K562 (cell line): ENCODE measurements at regions not wholly inside any gene's neighbourhood (a gene's known extent, or its start where the extent isn't known, plus 50 kb on each side); places are given as distances from the start of the nearest gene placed in this dataset.

Experiments
- ATAC-seq: fragments of 200-7000 bp; cut with Tn5 transposase; 3 replicates; pipeline ENCODE4 v1.9.1; 2020; ENCODE audit warnings: moderate library complexity
- BruUV-seq: library from RNA; stranded (reverse); fragments of 400-500 nt; replicated peaks from 2 replicates; lab custom pipeline; 2021; lab: Mats Ljungman, UMichigan
- CTCF ChIA-PET: fragments of 300-600 bp; formaldehyde crosslinking; extraction: SDS; loops from one replicate; lab custom pipeline; 2021; ENCODE audit warnings: low intra/inter-chr PET ratio; lab: Yijun Ruan, JAX
- POLR2A ChIA-PET: fragments of 300-600, 350-650 bp; sonication (Branson Sonifier 250); formaldehyde crosslinking; extraction: SDS; loops from one replicate; lab custom pipeline; 2021; ENCODE audit warnings: antibody characterized with exemption, inconsistent platforms; lab: Yijun Ruan, JAX
- DNase-seq, 4 experiments: peaks; one replicate each; pipeline versions ENCODE4 v3.0.0 to v3.0.0-alpha.2; 2011 to 2018; ENCODE audit warnings: low spot score in 3 of 4, mixed read lengths in 3 of 4; ENCODE audit errors: extremely low read depth in 1 of 4
- FAIRE-seq: peaks from 2 replicates; lab custom pipeline; 2011; peaks lifted over from hg19 to GRCh38; lab: Jason Lieb, UNC
- H2AFZ ChIP-seq: 2 replicates; pipeline ENCODE4 v1.6.0; 2011; ENCODE audit warnings: low read depth, low read length, control low read depth, inconsistent platforms
- H3K27ac ChIP-seq: fragments of 200-600 bp; 3 replicates; pipeline ENCODE4 v1.8.0; 2011; ENCODE audit warnings: low read depth, mild to moderate bottlenecking, control low read depth, inconsistent platforms, low read length, moderate library complexity, mixed read lengths; ENCODE audit errors: extremely low read depth
- H3K27me3 ChIP-seq, 2 experiments: fragments of 300-600 bp in 1 of 2; 2 replicates in 1 of 2; 3 replicates in 1 of 2; pipeline versions ENCODE4 v1.6.0 to v1.8.0; 2011; ENCODE audit warnings: inconsistent platforms in 2 of 2, low read length in 2 of 2, mild to moderate bottlenecking in 1 of 2, mixed read lengths in 1 of 2, moderate library complexity in 1 of 2; ENCODE audit not compliant: control insufficient read depth in 2 of 2, insufficient read depth in 2 of 2
- H3K36me3 ChIP-seq: fragments of 300-600 bp; 3 replicates; pipeline ENCODE4 v1.8.0; 2011; ENCODE audit warnings: mild to moderate bottlenecking, low read length, inconsistent platforms; ENCODE audit not compliant: control insufficient read depth, insufficient read depth
- H3K4me1 ChIP-seq, 2 experiments: fragments of 200-600 bp in 1 of 2; replicated peaks in 1 of 2; 2 replicates in 1 of 2; 3 replicates in 1 of 2; pipeline versions ENCODE4 v1.5.1 to v1.8.0; 2011; ENCODE audit warnings: inconsistent platforms in 2 of 2, low read length in 2 of 2, mild to moderate bottlenecking in 1 of 2, mixed read lengths in 1 of 2, moderate library complexity in 1 of 2; ENCODE audit not compliant: control insufficient read depth in 2 of 2, insufficient read depth in 2 of 2
- H3K4me2 ChIP-seq: 2 replicates; pipeline ENCODE4 v1.6.1; 2011; ENCODE audit warnings: low read length, control low read depth, inconsistent platforms, mixed read lengths; ENCODE audit not compliant: insufficient read depth
- H3K4me3 ChIP-seq: fragments of 200-600 bp; sonication (generic), shearing (Covaris generic); 2 replicates; pipeline ENCODE4 v1.5.1; 2016; ENCODE audit warnings: control low read depth, inconsistent platforms
- H3K79me2 ChIP-seq: fragments of 200-600 bp; 3 replicates; pipeline ENCODE4 v1.8.0; 2011; ENCODE audit warnings: low read length, inconsistent platforms; ENCODE audit not compliant: control insufficient read depth, insufficient read depth
- H3K9ac ChIP-seq, 2 experiments: 2 replicates each; pipeline versions ENCODE4 v1.6.0 to v1.6.1; 2011; ENCODE audit warnings: low read depth in 2 of 2, low read length in 2 of 2, control low read depth in 1 of 2, inconsistent platforms in 1 of 2, mild to moderate bottlenecking in 1 of 2, mixed read lengths in 1 of 2; ENCODE audit not compliant: insufficient read depth in 1 of 2
- H3K9me1 ChIP-seq: one replicate; pipeline ENCODE4 v1.6.0; 2011; ENCODE audit warnings: inconsistent platforms, mild to moderate bottlenecking, low read length, moderate library complexity; ENCODE audit not compliant: control insufficient read depth, insufficient read depth
- H3K9me3 ChIP-seq: replicated peaks from 2 replicates; pipeline ENCODE4 v1.5.1; 2011; ENCODE audit warnings: low read depth, low read length, inconsistent platforms; ENCODE audit not compliant: control insufficient read depth, insufficient read depth
- H4K20me1 ChIP-seq: replicated peaks from 2 replicates; pipeline ENCODE4 v1.6.1; 2011; ENCODE audit warnings: low read length, inconsistent platforms, mixed read lengths; ENCODE audit not compliant: control insufficient read depth, insufficient read depth
- FOXP1 ChIP-seq: sonication (generic); formaldehyde crosslinking; IDR thresholded peaks from 2 replicates; pipeline ENCODE4 v1.8.0; 2022; ENCODE audit warnings: mild to moderate bottlenecking, missing genetic modification reagents
- MBD1 ChIP-seq: fragments of 250-450 bp; sonication (Bioruptor Pico); IDR thresholded peaks from 2 replicates; pipeline ENCODE4 v1.8.0; 2022; ENCODE audit warnings: inconsistent platforms
- RCOR1 ChIP-seq, 2 experiments: IDR thresholded peaks; 2 replicates each; pipeline ENCODE4 v1.6.1; 2012; ENCODE audit warnings: low read depth in 2 of 2, low read length in 2 of 2, borderline replicate concordance in 1 of 2, improper control_type of control experiment in 1 of 2
- TOE1 ChIP-seq, 2 experiments: fragments of 450-650 bp in 1 of 2; sonication (generic) in 1 of 2; formaldehyde crosslinking in 1 of 2; IDR thresholded peaks; 2 replicates each; pipeline versions ENCODE4 v1.7.1 to v1.8.0; 2016 to 2022; ENCODE audit warnings: borderline replicate concordance in 2 of 2, mild to moderate bottlenecking in 2 of 2, antibody characterized with exemption in 1 of 2, inconsistent platforms in 1 of 2, low read depth in 1 of 2, missing genetic modification reagents in 1 of 2, moderate library complexity in 1 of 2
- WGBS: fragments of 100-300 bp; shearing (Covaris generic); methylation state at CpG from one replicate; pipeline ENCODE4 v1.1.6; 2016; ENCODE audit warnings: low coverage, mixed read lengths; ENCODE audit not compliant: insufficient coverage; ENCODE audit errors: missing lambda C conversion rate; 5-methylcytosine and 5-hydroxymethylcytosine counted together
- in situ Hi-C: fragments of 300-500 bp; cut with MboI; formaldehyde crosslinking; loops from 4 replicates; pipeline ENCODE4 v1.15.0; 2018; ENCODE audit warnings: inconsistent platforms, mixed read lengths
- intact Hi-C: fragments of 100-400 bp; cut with micrococcal nuclease; formaldehyde crosslinking; loops from 2 replicates; pipeline ENCODE4 v1.14.2; 2022

DNA sequence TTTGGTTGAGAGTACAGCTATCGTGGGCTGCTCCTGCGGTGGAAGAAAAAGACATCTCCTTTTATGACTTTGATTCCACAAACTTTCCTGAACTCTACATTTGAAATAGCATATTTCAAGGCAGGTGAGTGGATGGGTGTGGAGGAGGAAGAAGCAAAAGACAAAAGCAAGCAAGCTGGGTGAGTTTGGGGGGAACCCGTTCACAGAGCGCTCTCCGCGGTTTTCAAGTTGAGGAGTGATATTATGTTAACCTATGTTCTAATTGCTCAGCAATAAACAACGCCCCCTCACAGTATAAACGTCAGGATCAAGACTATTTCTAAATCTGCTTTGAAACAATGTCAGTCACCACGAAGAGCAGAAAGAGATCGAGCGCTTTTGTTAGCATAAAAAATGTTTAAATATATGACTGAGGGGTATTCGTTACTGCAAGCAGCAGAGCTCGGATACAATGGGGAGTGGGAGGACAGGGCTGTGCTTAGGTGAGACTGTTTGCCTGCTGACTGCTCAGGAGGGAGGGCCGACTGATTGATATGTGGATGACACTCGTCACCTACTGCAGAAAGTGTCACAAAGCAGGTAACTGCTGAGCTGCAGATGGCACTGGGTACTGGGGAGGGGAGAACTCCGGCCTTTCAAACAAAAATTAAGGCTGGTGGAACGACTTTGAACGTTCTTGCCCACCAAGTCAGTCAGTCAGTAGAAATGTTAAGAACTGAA lies 236.5 kb downstream of the DRD1 start:
- ChIA-PET POLR2A (no interaction called here), CTCF (no interaction called here)
- under 1% methylated on average over 17 of the region's 18 CpGs for WGBS
- H3K27ac ChIP-seq = no peak overlapping the region
- intact Hi-C loops = no loop called here
- BruUV-seq = no TSS peak
- DNase-seq = no peak
- no peak for ATAC-seq
- no peak overlapping the region for H3K4me2 ChIP-seq
- H3K79me2 ChIP-seq = no peaks in the 10 kb centered on the region
- no peaks in the 10 kb centered on the region for H4K20me1 ChIP-seq
- FAIRE-seq = no peak
- H3K9ac ChIP-seq = no peak overlapping the region
- no peaks in the 10 kb centered on the region for H3K9me1 ChIP-seq
- H3K36me3 ChIP-seq = no peaks in the 10 kb centered on the region
- no peak overlapping the region for H3K4me3 ChIP-seq
- peaks cover 4 to 23% of the 10 kb centered on the region in 2 experiments; a peak in 4 of 5 replicates for H3K27me3 ChIP-seq
- TF ChIP-seq FOXP1 (CRISPR knock-in tag) = no peak
- TF ChIP-seq MBD1 (CRISPR knock-in tag) = no peak
- TF ChIP-seq TOE1 (IDR thresholded peaks at IDR 0.05; ENCODE audit: borderline replicate concordance) = no peak
- TF ChIP-seq TOE1 (CRISPR knock-in tag; IDR thresholded peaks at IDR 0.05; ENCODE audit: borderline replicate concordance, low read depth) = no peak
- no peak for TF ChIP-seq RCOR1 (IDR thresholded peaks at IDR 0.05; ENCODE audit: borderline replicate concordance in 1 of 2, low read depth in 2 of 2, low read length in 2 of 2)
- H2AFZ ChIP-seq = no peak overlapping the region
- no peaks in the 10 kb centered on the region for H3K4me1 ChIP-seq
- no peaks in the 10 kb centered on the region for H3K9me3 ChIP-seq
- in situ Hi-C loops = no loop called here
